ENCODE measurements at regions not wholly inside any gene's neighbourhood (a gene's known extent, or its start where the extent isn't known, plus 50 kb on each side); places are given as distances from the start of the nearest gene placed in this dataset.

GRCh38 chr2:23069156-23069555 lies 315.8 kb upstream of the KLHL29 start:
- TF ChIP-seq POLR2A (IDR thresholded peaks at IDR 0.05; ENCODE audit: low read depth, low read length) (no peak), POLR2AphosphoS5 (IDR thresholded peaks at IDR 0.05; ENCODE audit: low read depth, low read length) (no peak), SPI1 (IDR thresholded peaks at IDR 0.05; ENCODE audit: low read depth, low read length) (no peak)
